GM19452 (cell line): ENCODE measurements at regions not wholly inside any gene's neighbourhood (a gene's known extent, or its start where the extent isn't known, plus 50 kb on each side); places are given as distances from the start of the nearest gene placed in this dataset.

Source experiments
- ATAC-seq: cut with Tn5 transposase; IDR thresholded peaks from one replicate; pipeline ENCODE4 v1.9.1; 2021; ENCODE audit not compliant: unreplicated experiment

DNA sequence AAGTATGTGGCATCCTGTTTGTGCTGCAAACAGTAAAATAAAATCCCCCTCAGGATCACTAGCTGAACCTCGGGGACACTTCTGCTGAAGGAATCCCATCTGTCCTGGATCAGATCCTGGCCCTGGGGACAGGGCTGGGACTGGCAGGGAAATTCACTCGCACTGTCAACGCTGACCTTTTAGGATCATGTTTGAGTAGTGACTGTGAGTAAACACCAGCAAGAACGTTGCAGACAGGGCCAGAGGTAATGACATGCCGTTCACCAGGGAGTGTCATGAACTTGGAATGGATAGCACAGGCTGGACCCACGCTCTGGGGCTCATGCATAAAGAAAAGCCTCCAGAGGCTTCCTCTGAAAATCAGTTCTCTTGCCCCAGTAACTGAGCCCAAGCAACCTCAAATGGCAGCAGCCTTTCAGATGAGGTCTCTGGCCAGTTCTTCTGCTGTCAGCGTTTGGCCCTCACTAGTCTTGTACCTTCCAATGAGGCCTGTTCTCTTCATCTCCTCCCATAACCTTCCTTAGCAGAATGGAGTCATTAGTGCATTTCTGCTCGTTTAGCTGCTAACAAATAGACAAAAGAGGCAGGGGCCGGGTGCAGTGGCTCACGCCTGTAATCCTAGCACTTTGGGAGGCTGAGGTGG, 51.0 kb upstream of the BARX2 start:
- no peak for ATAC-seq

DNA sequence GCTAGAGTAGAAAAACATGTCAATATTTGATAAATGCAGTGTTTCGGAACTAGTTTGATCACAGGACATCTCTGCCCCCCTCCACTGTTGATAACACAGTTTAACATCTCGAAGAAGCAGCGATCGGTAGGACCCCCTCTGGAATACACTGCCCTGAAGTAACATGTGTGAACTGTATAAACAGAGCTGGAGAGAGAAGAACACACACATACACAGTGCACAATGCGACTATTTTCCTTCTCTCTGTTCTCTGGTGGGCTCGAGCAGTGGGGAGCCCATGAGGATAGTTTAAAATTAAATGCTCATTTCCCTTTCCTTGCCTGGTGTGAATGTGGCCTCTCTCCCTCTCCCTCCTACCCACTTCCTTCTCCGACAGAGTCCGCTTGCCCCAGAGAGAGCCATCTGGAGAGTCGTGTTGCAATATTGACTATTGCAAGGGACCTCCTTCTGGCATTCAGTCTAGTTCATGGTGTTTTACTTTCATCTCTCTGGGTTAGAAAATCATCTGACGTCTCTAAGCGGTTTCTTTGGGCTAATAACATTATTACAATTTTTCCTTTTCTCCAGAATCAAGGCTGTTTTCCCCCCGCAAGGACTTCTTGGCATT, 51.6 kb upstream of the BARX2 start:
- ATAC-seq = no peak

DNA sequence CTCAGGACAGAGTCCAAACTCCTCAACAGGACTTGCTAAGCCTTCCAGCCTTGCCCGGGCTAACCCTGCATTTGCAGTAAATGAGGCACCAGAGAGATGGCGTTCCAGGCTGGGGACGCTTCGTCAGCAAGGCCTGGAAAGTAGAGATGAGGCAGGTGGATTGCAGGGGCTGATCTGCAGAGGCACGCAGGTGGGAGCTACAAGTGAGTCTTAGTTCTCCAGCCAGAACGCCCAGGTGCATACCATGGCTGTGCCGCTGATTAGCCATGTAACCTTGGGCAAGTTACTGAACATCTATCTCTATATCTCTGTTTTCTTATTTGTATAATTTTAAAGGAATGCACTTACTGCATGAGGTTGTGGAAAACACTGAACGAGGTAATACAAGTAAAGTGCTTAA, 52.7 kb upstream of the BARX2 start:
- no peak for ATAC-seq

DNA sequence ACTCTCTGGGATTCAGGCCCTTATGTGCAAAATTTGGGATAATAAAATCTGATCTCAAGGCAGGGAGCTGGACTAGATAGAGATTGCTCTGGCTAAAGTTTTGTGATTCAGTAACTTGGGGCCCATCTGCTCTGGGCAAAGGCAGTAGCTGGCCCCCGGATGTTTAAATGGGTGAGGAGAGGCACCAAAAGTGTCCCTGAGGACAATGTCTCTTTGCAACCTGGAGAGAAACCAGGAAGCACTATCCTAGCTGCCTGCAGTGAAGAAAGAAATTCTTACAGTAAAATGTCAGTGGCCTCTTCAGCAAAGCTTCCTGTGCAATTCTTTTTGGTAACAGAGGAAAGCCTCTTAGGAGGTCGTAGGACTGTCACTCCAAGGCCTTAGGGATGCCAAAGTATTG, 54.6 kb upstream of the BARX2 start:
- no peak for ATAC-seq

DNA sequence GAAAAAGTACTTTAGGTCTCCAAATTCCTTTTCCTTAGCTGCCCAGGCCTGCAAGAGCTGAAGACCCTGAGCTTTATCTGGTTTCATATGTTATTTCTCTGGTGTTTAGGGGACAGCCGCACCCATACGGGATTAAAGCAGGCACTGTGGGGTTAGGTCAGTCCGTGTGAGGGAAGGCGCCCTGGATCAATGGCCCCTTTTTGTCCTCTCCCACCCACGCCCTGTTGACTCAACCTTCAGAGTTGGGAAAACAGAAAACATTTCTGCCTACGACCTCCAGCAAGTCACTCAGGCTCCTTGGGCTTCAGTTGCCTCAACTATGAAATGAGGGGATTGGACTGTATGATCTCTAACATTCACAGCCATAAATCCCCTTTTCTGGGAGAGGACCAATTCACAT, 55.2 kb upstream of the BARX2 start:
- no peak for ATAC-seq

DNA sequence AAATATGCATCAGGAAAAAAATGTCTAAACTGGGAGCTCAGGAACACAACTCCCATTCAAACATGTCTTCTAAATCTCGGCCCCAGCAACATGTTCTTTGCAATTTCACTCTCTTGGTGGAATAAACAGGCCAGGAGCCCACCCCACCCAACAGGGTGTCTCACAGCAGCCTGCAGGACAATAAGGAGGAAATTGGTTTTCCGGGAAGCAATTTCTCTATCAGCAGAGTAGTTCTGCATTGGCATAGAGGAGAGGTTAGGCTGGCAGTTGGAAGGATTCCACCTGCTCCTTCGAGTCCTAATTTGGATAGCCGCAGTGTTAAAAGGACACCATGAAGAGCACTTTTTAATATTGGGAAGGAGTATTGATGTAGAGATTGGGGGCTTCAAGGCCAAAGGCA, 55.9 kb upstream of the BARX2 start:
- no peak for ATAC-seq

DNA sequence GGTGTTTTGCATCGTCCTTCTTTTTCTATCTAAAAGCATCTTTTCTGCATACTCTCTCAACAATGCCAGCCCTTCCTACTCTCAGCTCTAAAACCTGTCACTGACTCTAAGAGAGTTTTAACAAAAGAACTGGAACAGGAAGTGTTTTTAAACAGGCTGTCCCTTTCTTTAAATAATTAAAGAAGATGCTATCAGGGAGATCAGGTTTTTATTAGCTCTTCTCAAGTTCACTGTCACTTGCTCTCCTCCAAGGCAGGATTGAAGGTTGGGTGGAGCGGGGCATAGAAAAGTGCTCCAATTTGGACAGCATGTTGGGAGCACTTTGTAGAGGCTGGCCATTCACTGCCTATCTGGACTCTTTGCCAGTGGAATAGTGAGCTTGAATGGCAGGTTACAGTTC, 56.4 kb upstream of the BARX2 start:
- ATAC-seq = no peak

DNA sequence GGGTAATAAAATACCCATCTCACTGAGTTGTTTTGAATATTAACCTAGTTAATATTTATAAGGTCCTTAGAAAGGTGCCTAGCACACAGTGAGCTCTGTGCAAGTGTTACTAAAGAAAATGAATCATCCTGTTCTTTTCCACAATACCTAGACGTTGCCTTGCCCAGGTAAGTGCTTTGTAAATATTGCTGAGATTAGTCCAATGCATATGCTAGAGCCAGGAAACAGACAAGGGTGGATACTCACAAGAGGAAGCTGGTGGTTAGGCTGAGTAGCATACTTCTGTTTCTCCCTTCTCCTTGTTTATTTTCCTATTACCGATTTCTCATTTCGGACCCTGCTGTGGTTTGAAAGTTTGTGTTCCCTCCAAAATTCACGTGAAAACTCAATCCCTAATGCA, 58.1 kb upstream of the BARX2 start:
- ATAC-seq = no peak

DNA sequence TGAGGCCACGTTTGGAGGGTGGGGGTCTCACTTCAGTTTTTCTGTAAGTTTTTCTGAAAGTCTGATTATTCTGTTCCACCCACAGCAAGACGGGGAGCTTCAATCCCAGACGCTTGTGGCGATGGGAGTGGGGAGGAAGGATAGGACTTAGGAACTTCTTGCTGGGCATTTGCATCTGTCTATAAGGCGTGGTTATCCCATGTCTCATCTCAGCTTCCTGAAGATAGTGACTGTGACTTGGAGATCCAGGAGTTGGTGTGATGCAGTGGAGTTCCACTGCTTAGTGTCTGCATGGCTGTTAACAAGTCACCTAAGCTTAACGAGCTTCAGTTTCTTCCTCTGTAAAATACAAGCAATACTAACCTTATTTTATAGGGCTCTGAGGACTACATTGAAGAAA, 58.9 kb upstream of the BARX2 start:
- ATAC-seq = no peak

DNA sequence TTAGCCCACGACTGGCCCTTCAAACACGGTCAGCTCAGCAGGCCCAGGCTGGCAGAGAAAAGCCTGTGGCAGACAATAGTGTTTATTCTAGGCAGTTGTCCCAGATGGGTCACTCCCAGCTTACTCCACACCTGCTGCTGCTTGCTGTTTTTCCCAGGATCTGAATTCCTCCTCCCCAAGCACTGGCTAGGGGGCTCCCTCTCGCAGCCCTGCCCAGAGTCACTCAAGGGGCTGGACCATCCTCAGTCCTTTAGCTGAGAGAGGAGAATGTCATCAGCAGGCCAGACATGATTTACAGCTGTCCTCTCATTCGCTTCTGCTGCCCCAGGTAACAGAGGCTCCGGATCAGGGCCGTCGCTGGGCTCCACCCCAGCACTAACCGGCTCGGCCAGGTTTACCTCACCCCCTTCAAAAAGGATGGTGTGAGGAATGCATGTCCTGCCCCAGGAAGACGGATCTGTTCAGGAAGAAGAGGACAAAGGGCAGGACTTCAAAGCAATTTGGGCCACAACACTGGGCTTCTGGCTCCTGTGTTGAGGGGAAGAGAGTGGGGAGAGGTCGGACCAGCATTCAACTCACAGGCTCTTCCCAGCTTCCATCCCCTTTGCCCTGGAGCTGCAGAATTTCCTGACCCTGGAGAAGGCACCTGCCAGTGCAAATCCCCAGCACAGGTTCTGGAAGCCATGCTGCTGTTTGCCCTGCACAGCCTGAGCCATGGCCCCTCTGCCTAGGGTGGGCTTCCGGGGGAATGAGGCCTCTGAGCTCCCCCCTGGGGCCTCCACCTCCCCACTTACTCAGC, 59.7 kb upstream of the BARX2 start:
- ATAC-seq = no peak

DNA sequence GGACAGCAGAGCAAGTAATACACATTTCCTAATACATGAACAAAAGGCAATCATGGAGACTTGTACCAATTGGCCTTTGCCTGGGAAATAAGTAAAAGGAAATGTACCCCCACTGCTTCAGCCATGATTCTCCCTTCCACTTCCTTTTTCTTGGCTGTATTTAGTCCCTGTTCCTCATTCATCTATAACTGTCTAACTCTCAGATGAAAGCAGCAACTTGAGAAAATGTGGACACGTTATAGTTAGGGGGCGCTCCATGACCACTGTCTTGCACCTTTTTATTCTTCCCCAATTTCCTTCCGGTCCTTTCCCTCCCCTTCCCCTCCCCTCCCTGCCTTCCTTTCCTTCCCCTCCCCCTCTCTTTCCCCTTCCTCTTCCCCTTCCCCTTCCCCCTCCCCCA, 61.3 kb upstream of the BARX2 start:
- ATAC-seq = no peak

DNA sequence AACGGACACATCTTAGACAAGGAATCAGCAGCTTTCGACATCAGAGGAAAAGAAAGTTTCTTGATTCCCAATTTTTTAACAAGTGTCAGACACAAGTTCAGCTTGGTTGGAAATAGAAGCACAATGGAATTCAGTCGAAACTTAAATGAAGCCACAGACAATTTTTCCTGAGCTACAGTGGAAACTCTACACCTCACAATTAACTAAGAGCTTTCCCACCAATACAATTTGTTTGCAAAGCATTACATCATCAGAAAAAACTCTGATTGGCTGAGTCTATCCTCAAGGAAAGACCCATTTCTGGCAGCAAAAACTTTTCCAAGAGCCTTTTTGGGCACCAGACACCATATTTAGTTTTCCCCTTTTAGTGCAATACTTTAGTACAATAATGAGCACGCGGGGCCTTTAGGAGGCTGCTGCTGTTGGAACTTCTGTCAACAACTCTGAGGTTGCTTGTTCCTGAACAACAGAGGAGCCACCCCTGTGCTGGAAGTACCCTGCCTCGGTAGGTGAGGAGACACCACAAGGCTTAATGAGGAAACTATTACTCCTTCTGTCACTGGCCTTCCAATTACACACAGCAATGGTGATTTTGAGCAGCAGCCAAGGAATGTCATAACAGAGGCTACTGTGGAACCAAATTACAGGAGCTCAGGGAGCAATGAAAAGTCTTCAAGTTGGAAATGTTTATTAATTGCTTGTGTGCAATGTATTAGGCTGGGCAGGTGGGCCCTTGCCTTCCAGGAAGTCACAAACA, 61.9 kb upstream of the BARX2 start:
- no peak for ATAC-seq

DNA sequence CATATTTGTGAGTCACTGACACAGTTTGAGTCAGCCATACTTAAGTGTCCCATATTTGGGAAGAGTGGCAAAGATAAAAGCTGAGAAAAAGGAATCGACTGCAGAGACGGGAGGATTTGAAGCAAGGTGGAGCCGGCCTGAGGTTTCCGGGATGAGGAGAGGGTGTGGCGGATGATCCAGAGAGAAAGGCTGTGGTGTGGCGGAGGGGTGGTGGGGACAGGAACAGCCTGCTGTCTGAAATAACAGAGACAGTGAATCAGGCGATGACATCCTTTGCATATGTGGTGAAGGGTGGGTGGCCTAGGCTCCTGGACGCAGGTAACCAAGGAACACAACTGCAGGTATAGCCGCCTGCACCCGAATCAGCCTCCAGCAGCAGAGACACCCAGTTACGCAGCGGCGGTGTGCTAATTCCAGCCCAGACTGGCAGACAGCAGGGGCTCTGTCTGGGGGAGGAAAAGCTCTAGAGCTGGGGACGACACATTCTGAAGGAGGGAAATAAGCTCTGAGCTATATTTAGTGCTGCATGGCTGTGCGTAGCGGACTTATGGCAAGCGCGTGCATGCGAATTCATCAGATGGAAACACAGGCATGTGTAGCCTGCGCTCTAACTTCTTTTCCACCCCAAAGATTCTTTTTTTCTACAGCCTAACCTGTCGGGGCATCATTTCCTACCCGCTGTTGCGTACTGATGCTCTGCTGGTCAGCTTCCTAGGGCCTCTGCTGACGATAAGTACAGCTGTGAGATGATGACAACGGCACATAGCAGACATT, 62.7 kb upstream of the BARX2 start:
- ATAC-seq = no peak

DNA sequence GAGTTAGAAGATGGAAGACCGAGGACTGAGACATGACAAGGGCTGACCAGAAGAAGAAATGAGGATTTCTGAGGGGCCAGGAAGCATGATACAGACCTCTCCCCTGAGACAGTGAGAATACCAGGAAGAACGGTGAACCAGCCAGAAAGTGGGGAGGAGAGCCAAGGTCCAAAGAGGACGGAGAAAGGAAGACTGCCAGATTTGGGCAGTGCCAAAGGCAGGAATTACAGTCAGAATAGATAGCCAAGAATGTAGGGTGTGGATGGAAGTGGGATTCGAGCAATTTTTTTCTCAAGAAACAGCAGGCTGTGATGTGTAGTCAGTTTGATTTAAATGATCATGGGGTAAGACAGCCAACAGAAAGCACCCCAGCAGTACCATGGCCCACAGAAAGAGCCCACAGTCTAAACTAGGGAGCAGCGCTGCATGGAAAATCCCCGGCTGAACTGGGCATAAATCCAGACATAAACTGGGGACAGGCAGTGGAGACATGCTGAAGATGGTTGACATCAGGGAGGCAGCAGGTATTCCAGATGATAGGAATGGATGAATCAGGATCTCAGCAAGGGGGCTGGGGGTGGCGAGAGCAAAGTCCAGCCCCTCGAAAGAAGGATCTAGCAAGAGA, 67.3 kb upstream of the BARX2 start:
- ATAC-seq = no peak

DNA sequence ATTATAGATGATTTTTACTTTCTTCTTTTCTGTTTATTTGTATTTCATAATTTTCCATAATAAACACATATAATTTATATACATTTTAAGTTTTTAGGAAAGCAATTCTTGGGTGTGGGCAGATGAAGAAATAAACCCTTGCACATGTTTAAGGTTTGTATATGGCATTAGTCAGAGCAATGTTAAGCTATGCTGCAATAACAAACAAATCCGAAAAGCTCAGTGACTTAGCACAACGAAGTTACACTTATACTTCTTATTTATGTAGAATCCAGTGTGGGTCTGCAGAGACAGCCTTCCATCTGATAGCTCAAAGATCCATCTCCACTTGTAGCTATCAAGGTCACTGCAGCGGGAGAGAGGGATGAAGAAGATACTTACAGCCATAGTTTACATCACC, 68.5 kb upstream of the BARX2 start:
- no peak for ATAC-seq

DNA sequence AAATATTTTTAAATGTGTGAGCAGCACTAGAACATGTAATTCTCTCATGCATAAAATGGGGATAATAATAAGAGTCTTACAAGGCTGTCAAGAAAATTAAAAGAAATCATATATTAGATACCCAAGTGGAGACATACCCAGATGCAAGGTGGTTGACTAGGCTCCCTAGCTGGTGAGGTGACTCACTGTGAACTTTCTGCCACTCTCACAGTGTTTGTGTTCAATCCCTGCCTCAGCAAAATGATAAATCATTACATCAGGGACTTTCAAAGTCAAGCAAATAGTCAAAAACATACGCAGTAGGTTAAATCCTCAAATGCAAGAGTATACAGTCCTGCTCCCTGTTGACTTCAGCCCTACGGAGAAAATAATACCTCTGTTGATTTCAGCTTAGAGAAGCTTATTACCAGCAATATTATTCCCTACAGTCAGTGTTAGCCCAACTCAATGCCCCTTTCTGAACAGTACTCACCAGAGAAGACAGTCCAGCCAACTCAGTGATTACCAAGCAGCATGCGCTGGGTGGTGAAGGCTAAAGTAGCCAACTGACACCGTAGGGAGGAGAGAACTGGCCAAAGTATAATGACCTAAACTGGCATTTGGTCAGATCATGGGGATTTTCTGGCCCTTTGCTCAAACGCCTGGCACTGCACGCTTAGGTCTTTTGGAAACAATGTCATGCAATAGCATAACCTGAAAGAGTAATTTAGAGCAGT, 73.1 kb upstream of the BARX2 start:
- ATAC-seq = no peak

DNA sequence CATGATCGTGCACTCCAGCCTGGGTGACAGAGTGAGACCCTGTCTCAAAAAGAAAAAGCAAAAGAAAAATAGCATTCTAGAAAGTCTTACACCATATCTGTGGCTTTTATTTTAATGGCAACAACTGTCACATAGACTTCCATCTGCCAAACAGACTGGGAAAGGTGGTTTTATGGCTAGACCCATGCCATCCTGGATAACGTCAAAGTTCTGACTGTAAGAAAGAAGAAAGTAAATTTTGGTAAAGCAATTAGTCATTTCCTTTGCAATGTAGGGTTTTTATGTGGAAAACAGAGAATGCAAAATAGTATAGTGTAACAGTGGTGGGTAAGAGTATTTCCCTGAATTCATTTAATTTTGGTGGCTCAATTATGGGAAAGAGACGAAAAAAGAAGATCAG, 75.5 kb upstream of the BARX2 start:
- no peak for ATAC-seq

DNA sequence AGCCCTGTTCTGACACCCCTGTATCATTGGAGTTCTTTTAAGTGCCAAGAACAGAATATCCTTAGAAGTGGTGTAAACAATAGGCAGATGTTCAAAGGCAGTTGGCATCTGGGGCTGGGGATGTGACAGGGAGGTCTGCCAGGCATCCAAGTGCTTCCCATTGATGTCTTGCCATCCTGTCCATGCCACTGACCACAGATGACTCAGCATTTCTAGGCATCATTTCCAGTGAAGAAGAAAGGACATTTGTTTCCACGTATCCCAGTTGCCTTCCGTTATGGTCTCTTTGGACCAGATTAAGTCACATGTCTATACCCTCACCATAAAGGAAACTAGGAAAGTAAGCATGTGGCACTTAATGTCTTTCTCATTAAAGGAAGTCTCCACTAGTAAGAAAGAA, 76.7 kb upstream of the BARX2 start:
- ATAC-seq = no peak

DNA sequence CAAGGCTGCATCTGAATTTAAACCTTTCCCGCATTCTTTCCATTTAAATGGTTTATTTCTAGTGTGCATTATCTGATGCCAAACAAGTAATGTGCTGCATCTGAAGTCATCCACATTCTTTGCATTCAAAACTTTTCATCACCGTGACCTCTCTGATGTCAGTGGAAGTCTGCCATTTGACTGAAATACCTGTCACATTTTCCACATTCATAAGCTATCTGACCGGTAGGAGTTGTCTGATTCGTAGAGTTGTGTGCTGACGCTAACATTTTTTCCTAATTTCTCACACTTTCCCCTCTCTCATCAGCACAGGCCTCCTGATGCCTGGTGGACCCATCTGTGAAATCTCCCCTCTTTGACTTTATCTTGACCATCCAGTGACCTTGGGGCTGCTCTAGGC, 79.9 kb upstream of the BARX2 start:
- no peak for ATAC-seq

DNA sequence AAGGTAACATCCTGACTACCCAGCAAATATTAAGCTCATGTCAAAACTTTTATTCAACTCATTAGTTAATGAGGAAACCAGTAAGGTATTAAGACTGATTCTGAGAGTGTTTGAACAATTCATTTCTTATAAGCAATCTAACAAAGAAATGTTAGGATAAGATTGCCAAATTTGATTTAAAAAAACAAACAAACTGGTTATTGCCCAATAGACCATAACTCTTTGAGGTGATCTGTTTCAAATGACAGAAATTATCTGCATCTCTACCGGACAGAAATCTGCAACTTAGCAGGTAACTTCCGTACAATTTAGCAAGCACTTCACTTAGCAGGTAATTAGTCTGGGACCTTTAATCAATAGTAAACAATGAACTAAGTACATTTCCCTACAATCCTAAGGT, 82.9 kb upstream of the BARX2 start:
- ATAC-seq = no peak
